ENCODE measurements at regions not wholly inside any gene's neighbourhood (a gene's known extent, or its start where the extent isn't known, plus 50 kb on each side); places are given as distances from the start of the nearest gene placed in this dataset.

GRCh38 chr2:181362561-181362960 is 94.6 kb upstream of the ITGA4 start:
- H3K9me3 Mint-ChIP-seq: no peaks in the 10 kb centered on the region
- peaks cover 6% of the 10 kb centered on the region for H3K36me3 Mint-ChIP-seq (ENCODE audit: insufficient read depth)
- H3K4me1 Mint-ChIP-seq (ENCODE audit: low read depth): no peaks in the 10 kb centered on the region
- H3K4me3 Mint-ChIP-seq: no peak overlapping the region
- DNase-seq (no peak), ATAC-seq (no peak)
- H3K27me3 Mint-ChIP-seq (ENCODE audit: low read depth): no peaks in the 10 kb centered on the region

- DNase-seq (no peak), ATAC-seq (no peak)
- H3K27me3 Mint-ChIP-seq (ENCODE audit: low read depth): no peaks in the 10 kb centered on the region
- no peaks in the 10 kb centered on the region for H3K9me3 Mint-ChIP-seq
- no peaks in the 10 kb centered on the region for H3K4me1 Mint-ChIP-seq (ENCODE audit: low read depth)
- H3K36me3 Mint-ChIP-seq (ENCODE audit: insufficient read depth): peaks cover 6% of the 10 kb centered on the region
- no peak overlapping the region for H3K4me3 Mint-ChIP-seq
Measured at GRCh38 chr2:181363164-181363563, 94.0 kb upstream of the ITGA4 start.

- Mint-ChIP-seq H3K27me3 (ENCODE audit: low read depth) (no peaks in the 10 kb centered on the region), H3K4me1 (ENCODE audit: low read depth) (no peaks in the 10 kb centered on the region), H3K36me3 (ENCODE audit: insufficient read depth) (peaks cover 7% of the 10 kb centered on the region), H3K9me3 (no peaks in the 10 kb centered on the region), H3K4me3 (no peak overlapping the region)
- DNase-seq: no peak
- no peak for ATAC-seq
Measured at GRCh38 chr2:181364492-181365170, 92.6 kb upstream of the ITGA4 start.

- no peaks in the 10 kb centered on the region for H3K9me3 Mint-ChIP-seq
- peaks cover 9% of the 10 kb centered on the region for H3K4me1 Mint-ChIP-seq (ENCODE audit: low read depth)
- no peak for ATAC-seq
Measured at GRCh38 chr2:181366675-181367175, 90.5 kb upstream of the ITGA4 start.

GRCh38 chr2:181367411-181367810 is 89.8 kb upstream of the ITGA4 start:
- Mint-ChIP-seq H3K4me1 (ENCODE audit: low read depth) (peaks cover 16% of the 10 kb centered on the region), H3K27me3 (ENCODE audit: low read depth) (no peaks in the 10 kb centered on the region), H3K4me3 (no peak overlapping the region), H3K36me3 (ENCODE audit: insufficient read depth) (peaks cover 9% of the 10 kb centered on the region), H3K9me3 (no peaks in the 10 kb centered on the region)
- DNase-seq (no peak), ATAC-seq (no peak)

More at GRCh38 chr2:181366675-181367175, 90.5 kb upstream of the ITGA4 start:
- Mint-ChIP-seq H3K36me3 (ENCODE audit: insufficient read depth) (peaks cover 9% of the 10 kb centered on the region), H3K27me3 (ENCODE audit: low read depth) (no peaks in the 10 kb centered on the region), H3K4me3 (no peak overlapping the region)
- DNase-seq: no peak

- Mint-ChIP-seq H3K27me3 (ENCODE audit: low read depth) (no peaks in the 10 kb centered on the region), H3K4me1 (ENCODE audit: low read depth) (peaks cover 21% of the 10 kb centered on the region), H3K4me3 (no peak overlapping the region), H3K9me3 (no peaks in the 10 kb centered on the region), H3K36me3 (ENCODE audit: insufficient read depth) (peaks cover 9% of the 10 kb centered on the region)
- no peak for DNase-seq
- no peak for ATAC-seq
Measured at GRCh38 chr2:181367906-181368435, 89.2 kb upstream of the ITGA4 start.

- Mint-ChIP-seq H3K4me3 (no peak overlapping the region), H3K36me3 (ENCODE audit: insufficient read depth) (peaks cover 3% of the 10 kb centered on the region), H3K27me3 (ENCODE audit: low read depth) (no peaks in the 10 kb centered on the region), H3K9me3 (no peaks in the 10 kb centered on the region), H3K4me1 (ENCODE audit: low read depth) (peaks cover 26% of the 10 kb centered on the region)
- ATAC-seq: no peak
- no peak for DNase-seq
Measured at GRCh38 chr2:181370126-181370525, 87.1 kb upstream of the ITGA4 start.

- no peaks in the 10 kb centered on the region for H3K27me3 Mint-ChIP-seq (ENCODE audit: low read depth)
- no peak for DNase-seq
- ATAC-seq: no peak
- H3K36me3 Mint-ChIP-seq (ENCODE audit: insufficient read depth): peaks cover 3% of the 10 kb centered on the region
- H3K4me1 Mint-ChIP-seq (ENCODE audit: low read depth): peaks cover 26% of the 10 kb centered on the region
- no peaks in the 10 kb centered on the region for H3K9me3 Mint-ChIP-seq
- no peak overlapping the region for H3K4me3 Mint-ChIP-seq
Measured at GRCh38 chr2:181371195-181371594, 86.0 kb upstream of the ITGA4 start.

GRCh38 chr2:181371782-181372645 is 85.2 kb upstream of the ITGA4 start:
- DNase-seq: no peak

GRCh38 chr2:181372646-181373040 is 84.5 kb upstream of the ITGA4 start:
- H3K36me3 Mint-ChIP-seq (ENCODE audit: insufficient read depth): peaks cover 3% of the 10 kb centered on the region
- no peak overlapping the region for H3K4me3 Mint-ChIP-seq
- no peaks in the 10 kb centered on the region for H3K27me3 Mint-ChIP-seq (ENCODE audit: low read depth)
- peaks cover 29% of the 10 kb centered on the region for H3K4me1 Mint-ChIP-seq (ENCODE audit: low read depth)
- no peaks in the 10 kb centered on the region for H3K9me3 Mint-ChIP-seq
- no peak for ATAC-seq
- no peak for DNase-seq

More at GRCh38 chr2:181371782-181372645, 85.2 kb upstream of the ITGA4 start:
- no peak for ATAC-seq
- Mint-ChIP-seq H3K4me3 (no peak overlapping the region), H3K4me1 (ENCODE audit: low read depth) (peaks cover 29% of the 10 kb centered on the region), H3K36me3 (ENCODE audit: insufficient read depth) (peaks cover 3% of the 10 kb centered on the region), H3K9me3 (no peaks in the 10 kb centered on the region), H3K27me3 (ENCODE audit: low read depth) (no peaks in the 10 kb centered on the region)

- H3K27me3 Mint-ChIP-seq (ENCODE audit: low read depth): no peaks in the 10 kb centered on the region
- peaks cover 2% of the 10 kb centered on the region for H3K36me3 Mint-ChIP-seq (ENCODE audit: insufficient read depth)
- H3K9me3 Mint-ChIP-seq: no peaks in the 10 kb centered on the region
- peaks cover 29% of the 10 kb centered on the region for H3K4me1 Mint-ChIP-seq (ENCODE audit: low read depth)
- DNase-seq (no peak), ATAC-seq (no peak)
- H3K4me3 Mint-ChIP-seq: no peak overlapping the region
Measured at GRCh38 chr2:181374781-181375675, 82.2 kb upstream of the ITGA4 start.

GRCh38 chr2:181376442-181376841 is 80.7 kb upstream of the ITGA4 start:
- no peaks in the 10 kb centered on the region for H3K27me3 Mint-ChIP-seq (ENCODE audit: low read depth)
- DNase-seq (no peak), ATAC-seq (no peak)
- H3K36me3 Mint-ChIP-seq (ENCODE audit: insufficient read depth): peaks cover 2% of the 10 kb centered on the region
- H3K4me3 Mint-ChIP-seq: no peak overlapping the region
- H3K4me1 Mint-ChIP-seq (ENCODE audit: low read depth): peaks cover 22% of the 10 kb centered on the region
- H3K9me3 Mint-ChIP-seq: no peaks in the 10 kb centered on the region

- H3K4me3 Mint-ChIP-seq: no peak overlapping the region
- H3K36me3 Mint-ChIP-seq (ENCODE audit: insufficient read depth): peaks cover 2% of the 10 kb centered on the region
- no peaks in the 10 kb centered on the region for H3K9me3 Mint-ChIP-seq
- DNase-seq (no peak), ATAC-seq (no peak)
- H3K27me3 Mint-ChIP-seq (ENCODE audit: low read depth): no peaks in the 10 kb centered on the region
- peaks cover 17% of the 10 kb centered on the region for H3K4me1 Mint-ChIP-seq (ENCODE audit: low read depth)
Measured at GRCh38 chr2:181376999-181377398, 80.2 kb upstream of the ITGA4 start.

- H3K4me3 Mint-ChIP-seq: no peak overlapping the region
- ATAC-seq: no peak
- H3K9me3 Mint-ChIP-seq: no peaks in the 10 kb centered on the region
- H3K4me1 Mint-ChIP-seq (ENCODE audit: low read depth): peaks cover 6% of the 10 kb centered on the region
- H3K36me3 Mint-ChIP-seq (ENCODE audit: insufficient read depth): peaks cover 2% of the 10 kb centered on the region
- DNase-seq: no peak
- H3K27me3 Mint-ChIP-seq (ENCODE audit: low read depth): no peaks in the 10 kb centered on the region
Measured at GRCh38 chr2:181378491-181378890, 78.7 kb upstream of the ITGA4 start.

All from activated T-cell treated with anti-CD3 and anti-CD28 coated beads, Interleukin-2, amount 50 U/mL, for 4 hours (primary cell).